Choroid plexus epithelial cell (primary cell): ENCODE measurements at regions not wholly inside any gene's neighbourhood (a gene's known extent, or its start where the extent isn't known, plus 50 kb on each side); places are given as distances from the start of the nearest gene placed in this dataset.

Source experiments
- DNase-seq: peaks from one replicate; pipeline ENCODE4 v3.0.0-alpha.2; 2010; ENCODE audit warnings: low read depth
- H3K4me3 ChIP-seq: 2 replicates; pipeline ENCODE4 v1.5.1; 2011; ENCODE audit warnings: low read depth, mild to moderate bottlenecking, control low read depth, low read length, moderate library complexity
- CTCF ChIP-seq: conservative IDR thresholded peaks from 2 replicates; pipeline ENCODE4 v1.5.1; 2011; ENCODE audit warnings: low read depth, mild to moderate bottlenecking, control low read depth, inconsistent platforms, low read length, moderate library complexity

- TF ChIP-seq CTCF, result no peak
Measured at GRCh38 chr2:120418174-120418787, 72.3 kb downstream of the INHBB start.

GRCh38 chr2:120419073-120419472, 73.1 kb downstream of the INHBB start:
- no peak for DNase-seq
- H3K4me3 ChIP-seq, result no peak overlapping the region
- no peak for TF ChIP-seq CTCF

More at GRCh38 chr2:120418174-120418787, 72.3 kb downstream of the INHBB start:
- H3K4me3 ChIP-seq, result no peak overlapping the region
- no peak for DNase-seq

GRCh38 chr2:120419955-120420354, 74.0 kb downstream of the INHBB start:
- TF ChIP-seq CTCF, result no peak
- H3K4me3 ChIP-seq, result no peak overlapping the region
- no peak for DNase-seq

GRCh38 chr2:120421126-120421829, 75.3 kb downstream of the INHBB start:
- no peak overlapping the region for H3K4me3 ChIP-seq
- no peak for TF ChIP-seq CTCF
- DNase-seq, result no peak

- TF ChIP-seq CTCF, result no peak
- no peak for DNase-seq
Measured at GRCh38 chr2:120421830-120422175, 75.9 kb downstream of the INHBB start.

GRCh38 chr2:120422465-120423160, 76.7 kb downstream of the INHBB start:
- DNase-seq, result no peak
- H3K4me3 ChIP-seq, result no peak overlapping the region
- no peak for TF ChIP-seq CTCF

More at GRCh38 chr2:120421830-120422175, 75.9 kb downstream of the INHBB start:
- H3K4me3 ChIP-seq, result no peak overlapping the region
